T-cell (primary cell): ENCODE measurements at regions not wholly inside any gene's neighbourhood (a gene's known extent, or its start where the extent isn't known, plus 50 kb on each side); places are given as distances from the start of the nearest gene placed in this dataset.

ENCODE experiments used
- ATAC-seq, 4 experiments: fragments of 200-7000 bp in 3 of 4; fragments of 150-1000 bp in 1 of 4; cut with Tn5 transposase; replicated peaks in 1 of 4; 1 replicate in 3 of 4; 2 replicates in 1 of 4; pipeline ENCODE4 v1.10.0; 2021; ENCODE audit warnings: moderate library complexity in 3 of 4, mild to moderate bottlenecking in 2 of 4, moderate number of reproducible peaks in 1 of 4
- CTCF ChIA-PET, 2 donors: fragments of 300-600 bp; sonication (Branson Sonifier 250); formaldehyde crosslinking; loops; one replicate each; lab custom pipeline; 2022; ENCODE audit warnings: antibody characterized with exemption in 2 of 2; lab: Charles Lee
- POLR2A ChIA-PET, 2 donors: fragments of 300-600 bp; sonication (Branson Sonifier 250); formaldehyde crosslinking; loops; one replicate each; lab custom pipeline; 2022; ENCODE audit warnings: antibody characterized with exemption in 2 of 2; lab: Charles Lee
- DNase-seq, 35 experiments: peaks; one replicate each; pipeline versions ENCODE4 v3.0.0 to v3.0.0-alpha.2; 2013 to 2023
- H3K27ac ChIP-seq: one replicate; pipeline ENCODE4 v1.5.1; 2013; ENCODE audit warnings: low read length
- H3K27me3 ChIP-seq, 2 experiments: replicated peaks in 1 of 2; 1 replicate in 1 of 2; 2 replicates in 1 of 2; pipeline versions ENCODE4 v1.6.1 to v1.7.0; 2013; ENCODE audit warnings: low read length in 1 of 2, mixed read lengths in 1 of 2; ENCODE audit not compliant: control insufficient read depth in 2 of 2, insufficient read depth in 2 of 2; ENCODE audit errors: extremely low read depth in 1 of 2
- H3K36me3 ChIP-seq, 2 donors: 1 replicate in 1 of 2; 2 replicates in 1 of 2; pipeline versions ENCODE4 v1.6.1 to v1.7.0; 2013; ENCODE audit warnings: low read length in 1 of 2; ENCODE audit not compliant: control insufficient read depth in 2 of 2, insufficient read depth in 1 of 2; ENCODE audit errors: extremely low read depth in 1 of 2
- H3K4me1 ChIP-seq, 2 experiments: 1 replicate in 1 of 2; 2 replicates in 1 of 2; pipeline versions ENCODE4 v1.6.1 to v1.7.0; 2013; ENCODE audit warnings: low read length in 2 of 2, mixed read lengths in 1 of 2; ENCODE audit not compliant: insufficient read depth in 2 of 2, control insufficient read depth in 1 of 2; ENCODE audit errors: extremely low read depth in 1 of 2
- H3K4me3 ChIP-seq, 2 donors: 1 replicate in 1 of 2; 2 replicates in 1 of 2; pipeline versions ENCODE4 v1.5.1 to v1.7.0; 2013; ENCODE audit warnings: mild to moderate bottlenecking in 2 of 2, low read length in 1 of 2, moderate library complexity in 1 of 2; ENCODE audit not compliant: control insufficient read depth in 1 of 2; ENCODE audit errors: extremely low read depth in 1 of 2
- H3K9me3 ChIP-seq: 2 replicates; pipeline ENCODE4 v1.7.0; 2013
- H3K27ac Mint-ChIP-seq, 2 donors: one replicate each; pipeline ENCODE4 v1.8.0; 2020 to 2021; ENCODE audit warnings: mild to moderate bottlenecking in 2 of 2, mixed read lengths in 2 of 2
- H3K27me3 Mint-ChIP-seq, 2 donors: one replicate each; pipeline ENCODE4 v1.8.0; 2021 to 2022; ENCODE audit warnings: mixed read lengths in 2 of 2
- H3K36me3 Mint-ChIP-seq: one replicate; pipeline ENCODE4 v1.8.0; 2021; ENCODE audit warnings: mixed read lengths
- H3K4me1 Mint-ChIP-seq, 3 donors: one replicate each; pipeline ENCODE4 v1.8.0; 2020 to 2022; ENCODE audit warnings: mixed read lengths in 3 of 3, mild to moderate bottlenecking in 1 of 3
- H3K4me3 Mint-ChIP-seq, 3 donors: one replicate each; pipeline ENCODE4 v1.8.0; 2020 to 2022; ENCODE audit warnings: mild to moderate bottlenecking in 3 of 3, mixed read lengths in 3 of 3, moderate library complexity in 3 of 3
- H3K9me3 Mint-ChIP-seq, 3 donors: one replicate each; pipeline ENCODE4 v1.8.0; 2020 to 2022; ENCODE audit warnings: mixed read lengths in 3 of 3
- WGBS: methylation state at CpG from one replicate; pipeline ENCODE4 v1.1.5; 2013; ENCODE audit warnings: missing lambda C conversion rate; ENCODE audit not compliant: insufficient coverage; 5-methylcytosine and 5-hydroxymethylcytosine counted together

GRCh38 chr21:25375675-25376074, 231.6 kb downstream of the MRPL39 start:
- CTCF ChIA-PET = no interaction called here

GRCh38 chr21:25373126-25374082, 233.9 kb downstream of the MRPL39 start:
- Mint-ChIP-seq H3K4me1 (peaks cover 6 to 8% (median 7%) of the 10 kb centered on the region in 3 donors), H3K36me3 (no peaks in the 10 kb centered on the region), H3K9me3 (peaks cover 0 to 3% (median 3%) of the 10 kb centered on the region in 3 donors), H3K4me3 (no peak overlapping the region), H3K27me3 (peaks cover 0 to 3% of the 10 kb centered on the region in 2 donors), H3K27ac (no peak overlapping the region)
- ChIA-PET POLR2A (interaction anchor here in 1 of 2 donors (0.6 kb wide), 1 partner anchor 229 kb away, joined by 3 read pairs; no protein-coding TSS in a partner anchor), CTCF (no interaction called here)
- H3K27me3 ChIP-seq = no peaks in the 10 kb centered on the region
- DNase-seq (no peak), ATAC-seq (no peak)
- H3K4me1 ChIP-seq = peaks cover 0 to 2% of the 10 kb centered on the region in 2 experiments
- no peaks in the 10 kb centered on the region for H3K36me3 ChIP-seq
- no peaks in the 10 kb centered on the region for H3K9me3 ChIP-seq
- no peak overlapping the region for H3K4me3 ChIP-seq
- no peak overlapping the region for H3K27ac ChIP-seq
- 70% methylated on average over 1 of the region's 2 CpGs for WGBS

More at GRCh38 chr21:25375675-25376074, 231.6 kb downstream of the MRPL39 start:
- H3K9me3 ChIP-seq = no peaks in the 10 kb centered on the region
- Mint-ChIP-seq H3K4me3 (no peak overlapping the region), H3K9me3 (peaks cover 0 to 3% (median 3%) of the 10 kb centered on the region in 3 donors), H3K27me3 (peaks cover 0 to 3% of the 10 kb centered on the region in 2 donors), H3K4me1 (peaks cover 6 to 8% (median 7%) of the 10 kb centered on the region in 3 donors), H3K27ac (no peak overlapping the region), H3K36me3 (no peaks in the 10 kb centered on the region)
- H3K4me1 ChIP-seq = peaks cover 0 to 2% of the 10 kb centered on the region in 2 experiments
- no peak for DNase-seq
- no CpG with 5 or more reads among the region's 1 CpG for WGBS
- H3K36me3 ChIP-seq = no peaks in the 10 kb centered on the region
- no peak overlapping the region for H3K27ac ChIP-seq
- H3K4me3 ChIP-seq = no peak overlapping the region
- ATAC-seq = no peak
- POLR2A ChIA-PET = no interaction called here
- no peaks in the 10 kb centered on the region for H3K27me3 ChIP-seq

GRCh38 chr21:25371841-25372425, 235.3 kb downstream of the MRPL39 start:
- Mint-ChIP-seq H3K27ac (no peak overlapping the region), H3K9me3 (no peaks in the 10 kb centered on the region), H3K36me3 (no peaks in the 10 kb centered on the region), H3K27me3 (peaks cover 0 to 3% of the 10 kb centered on the region in 2 donors), H3K4me3 (no peak overlapping the region), H3K4me1 (peaks cover 0 to under 1% (median under 1%) of the 10 kb centered on the region in 3 donors)
- peaks cover 0 to 2% of the 10 kb centered on the region in 2 experiments for H3K4me1 ChIP-seq
- no peaks in the 10 kb centered on the region for H3K36me3 ChIP-seq
- no peak overlapping the region for H3K27ac ChIP-seq
- ATAC-seq (no peak), DNase-seq (no peak)
- H3K9me3 ChIP-seq = no peaks in the 10 kb centered on the region
- ChIA-PET CTCF (no interaction called here), POLR2A (no interaction called here)
- H3K27me3 ChIP-seq = no peaks in the 10 kb centered on the region
- 53% methylated on average over 4 of the region's 5 CpGs for WGBS
- H3K4me3 ChIP-seq = no peak overlapping the region

- no peak for DNase-seq
- no peak overlapping the region for H3K4me3 Mint-ChIP-seq
- POLR2A ChIA-PET = no interaction called here
- 64% methylated on average over 6 of the region's 6 CpGs for WGBS
- CTCF ChIA-PET = interaction anchor here in 1 of 2 donors (0.7 to 1.2 kb wide), 2 partner anchors 16 to 196 kb away, joined by 3 to 4 read pairs; no protein-coding TSS in a partner anchor
- no peak overlapping the region for H3K4me3 ChIP-seq
- H3K9me3 Mint-ChIP-seq = no peaks in the 10 kb centered on the region
- no peaks in the 10 kb centered on the region for H3K36me3 ChIP-seq
- no peaks in the 10 kb centered on the region for H3K4me1 Mint-ChIP-seq
- no peaks in the 10 kb centered on the region for H3K36me3 Mint-ChIP-seq
- H3K27ac Mint-ChIP-seq = no peak overlapping the region
- no peak overlapping the region for H3K27ac ChIP-seq
- no peaks in the 10 kb centered on the region for H3K27me3 ChIP-seq
- peaks cover 0 to 4% of the 10 kb centered on the region in 2 donors for H3K27me3 Mint-ChIP-seq
- no peak for ATAC-seq
- H3K4me1 ChIP-seq = peaks cover 0 to 2% of the 10 kb centered on the region in 2 experiments
- no peaks in the 10 kb centered on the region for H3K9me3 ChIP-seq
These were observed 237.0 kb downstream of the MRPL39 start for GRCh38 chr21:25370311-25370744.

- no peak overlapping the region for H3K4me3 Mint-ChIP-seq
- no peak for ATAC-seq
These were observed 237.6 kb downstream of the MRPL39 start for GRCh38 chr21:25369524-25370300.

GRCh38 chr21:25368531-25368930, 238.8 kb downstream of the MRPL39 start:
- Histone ChIP-seq H3K36me3 (no peaks in the 10 kb centered on the region), H3K9me3 (no peaks in the 10 kb centered on the region), H3K27ac (no peak overlapping the region), H3K4me1 (peaks cover 0 to 2% of the 10 kb centered on the region in 2 experiments), H3K4me3 (no peak overlapping the region), H3K27me3 (peaks cover 0 to 2% of the 10 kb centered on the region in 2 experiments)
- H3K27ac Mint-ChIP-seq = no peak overlapping the region
- ChIA-PET CTCF (no interaction called here), POLR2A (no interaction called here)
- 94% methylated on average over 4 of the region's 7 CpGs for WGBS
- ATAC-seq (no peak), DNase-seq (no peak)
- H3K4me3 Mint-ChIP-seq = no peak overlapping the region
- H3K4me1 Mint-ChIP-seq = no peaks in the 10 kb centered on the region
- no peaks in the 10 kb centered on the region for H3K9me3 Mint-ChIP-seq
- H3K36me3 Mint-ChIP-seq = no peaks in the 10 kb centered on the region
- H3K27me3 Mint-ChIP-seq = peaks cover 0 to 3% of the 10 kb centered on the region in 2 donors

More at GRCh38 chr21:25369524-25370300, 237.6 kb downstream of the MRPL39 start:
- Histone ChIP-seq H3K9me3 (no peaks in the 10 kb centered on the region), H3K4me1 (peaks cover 0 to 2% of the 10 kb centered on the region in 2 experiments), H3K27me3 (peaks cover 0 to under 1% of the 10 kb centered on the region in 2 experiments), H3K36me3 (no peaks in the 10 kb centered on the region), H3K27ac (no peak overlapping the region), H3K4me3 (no peak overlapping the region)
- no CpG with 5 or more reads among the region's 4 CpGs for WGBS
- Mint-ChIP-seq H3K9me3 (no peaks in the 10 kb centered on the region), H3K27me3 (peaks cover 0 to 4% of the 10 kb centered on the region in 2 donors), H3K27ac (no peak overlapping the region), H3K4me1 (no peaks in the 10 kb centered on the region), H3K36me3 (no peaks in the 10 kb centered on the region)
- CTCF ChIA-PET = interaction anchor here in 1 of 2 donors (1.2 kb wide), 1 partner anchor 16 kb away, joined by 4 read pairs; no protein-coding TSS in a partner anchor
- POLR2A ChIA-PET = no interaction called here
- DNase-seq = no peak
